Activated T-cell treated with anti-CD3 and anti-CD28 coated beads for 24 hours (primary cell): ENCODE measurements at regions not wholly inside any gene's neighbourhood (a gene's known extent, or its start where the extent isn't known, plus 50 kb on each side); places are given as distances from the start of the nearest gene placed in this dataset.

ENCODE experiments used
- DNase-seq: peaks from one replicate; pipeline ENCODE4 v3.0.0-alpha.2; 2020; ENCODE audit warnings: low read depth

- no peak for DNase-seq
These were observed 341.3 kb upstream of the SHH start for GRCh38 chr7:156153590-156153989.

- no peak for DNase-seq
These were observed 340.1 kb upstream of the SHH start for GRCh38 chr7:156152390-156152789.

DNA sequence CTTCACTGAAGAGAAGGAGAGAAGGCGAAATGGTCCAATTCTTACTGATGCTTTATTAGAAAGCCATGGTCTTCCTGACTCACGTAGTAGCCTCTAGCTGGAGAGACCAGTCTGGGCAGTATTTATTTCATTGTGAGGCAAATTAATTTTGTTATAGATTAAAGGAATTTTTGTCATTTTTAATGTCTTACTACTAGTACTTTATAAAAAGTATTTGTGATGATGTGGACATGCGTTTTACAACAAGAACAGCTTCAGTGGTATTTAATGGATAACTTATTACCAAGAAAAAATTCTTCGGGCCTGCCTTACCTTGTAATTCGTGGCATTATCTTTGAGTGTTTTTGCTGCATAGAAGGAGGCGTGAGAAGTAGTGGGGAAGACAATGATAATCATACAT, 339.4 kb upstream of the SHH start:
- DNase-seq, result no peak

- DNase-seq, result no peak
These were observed 338.8 kb upstream of the SHH start for GRCh38 chr7:156151078-156151477.

DNA sequence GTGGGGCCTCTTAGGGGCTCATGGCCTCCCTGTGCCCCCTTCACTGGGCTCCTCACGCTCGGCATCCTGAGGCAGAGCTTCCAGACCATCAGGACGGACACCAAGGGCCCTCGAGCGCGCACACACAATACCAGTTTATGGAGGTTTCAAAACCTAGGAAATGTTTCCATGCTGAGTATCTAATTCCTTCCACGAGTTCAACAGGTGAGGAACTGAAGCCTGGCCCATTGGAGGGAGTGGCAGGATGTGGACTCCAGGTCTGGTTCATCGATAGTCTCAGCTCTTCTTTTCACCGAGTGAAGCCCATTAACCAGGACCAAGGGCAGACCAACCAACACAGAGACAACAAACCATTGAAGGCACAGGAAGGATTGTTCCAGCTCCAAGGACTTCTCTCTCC, 336.7 kb upstream of the SHH start:
- DNase-seq, result no peak

DNA sequence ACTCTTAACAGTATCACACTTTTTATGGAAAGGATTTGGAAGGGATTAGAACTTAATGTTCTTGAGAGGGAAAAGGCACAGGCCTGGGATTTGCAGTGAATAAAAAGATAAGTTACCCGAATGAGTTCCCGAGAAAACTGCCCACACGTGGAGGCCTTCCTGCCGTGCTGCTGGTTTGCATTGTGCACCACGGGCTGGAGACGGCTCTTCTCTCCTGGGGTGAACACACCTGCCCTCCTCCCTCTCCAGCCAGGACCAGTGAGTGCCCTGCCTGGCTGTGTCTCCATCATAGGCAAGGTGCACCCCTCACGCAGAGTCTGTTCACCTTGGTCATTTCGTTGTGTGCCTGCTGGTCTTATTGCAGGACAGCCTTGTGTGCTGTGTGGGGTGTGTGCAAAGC, 336.3 kb upstream of the SHH start:
- no peak for DNase-seq

DNA sequence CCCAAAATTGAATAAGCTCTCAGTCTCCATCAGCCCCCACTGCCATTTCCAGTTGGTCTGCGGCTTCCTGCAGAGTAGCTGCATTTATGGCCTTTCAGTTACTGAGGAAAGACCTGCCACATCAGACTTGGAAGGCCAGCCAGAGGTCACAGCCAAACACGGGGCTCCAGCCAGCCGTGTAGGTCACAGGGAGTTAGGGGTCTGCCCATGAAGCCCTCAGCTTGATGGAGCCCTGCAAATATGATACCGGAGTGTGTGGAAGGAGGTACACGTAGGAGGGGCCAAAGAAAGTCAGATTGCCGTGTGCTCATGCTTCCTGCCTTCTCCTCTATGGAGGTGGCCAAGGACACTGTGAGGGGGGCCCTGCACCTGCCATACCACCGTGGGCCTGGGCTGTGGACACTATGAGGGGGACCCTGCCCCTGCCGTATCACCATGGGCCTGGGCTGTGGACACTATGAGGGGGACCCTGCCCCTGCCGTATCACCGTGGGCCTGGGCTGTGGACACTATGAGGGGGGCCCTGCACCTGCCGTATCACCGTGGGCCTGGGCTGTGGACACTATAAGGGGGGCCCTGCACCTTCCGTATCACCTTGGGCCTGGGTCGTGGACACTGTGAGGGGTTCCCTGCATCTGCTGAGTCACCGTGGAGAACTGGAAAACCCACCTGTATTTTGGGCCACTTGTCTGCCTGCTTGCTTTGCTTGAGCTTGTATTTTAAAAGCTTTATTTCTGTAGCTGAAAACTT, 335.7 kb upstream of the SHH start:
- DNase-seq, result no peak

DNA sequence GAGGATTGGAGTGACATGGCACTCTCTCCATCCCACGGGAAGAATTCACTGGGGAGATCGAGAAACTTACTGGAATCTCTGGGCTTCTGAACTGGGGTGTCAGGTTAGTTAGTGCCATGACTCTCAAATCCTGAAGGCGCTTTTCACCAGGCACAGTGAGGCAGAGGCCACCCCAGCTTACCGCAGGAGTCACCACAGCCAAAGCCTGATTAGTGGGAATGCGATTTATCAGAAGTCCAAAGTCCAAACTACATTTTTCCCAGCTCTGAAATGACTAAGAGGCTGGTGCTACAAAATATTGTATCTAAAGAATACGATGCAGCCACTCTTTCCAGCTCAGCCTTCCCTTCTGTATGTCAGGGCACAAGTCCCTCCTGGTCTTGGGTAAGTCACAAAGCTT, 334.8 kb upstream of the SHH start:
- no peak for DNase-seq

GRCh38 chr7:156145996-156146395, 333.7 kb upstream of the SHH start:
- DNase-seq, result no peak

DNA sequence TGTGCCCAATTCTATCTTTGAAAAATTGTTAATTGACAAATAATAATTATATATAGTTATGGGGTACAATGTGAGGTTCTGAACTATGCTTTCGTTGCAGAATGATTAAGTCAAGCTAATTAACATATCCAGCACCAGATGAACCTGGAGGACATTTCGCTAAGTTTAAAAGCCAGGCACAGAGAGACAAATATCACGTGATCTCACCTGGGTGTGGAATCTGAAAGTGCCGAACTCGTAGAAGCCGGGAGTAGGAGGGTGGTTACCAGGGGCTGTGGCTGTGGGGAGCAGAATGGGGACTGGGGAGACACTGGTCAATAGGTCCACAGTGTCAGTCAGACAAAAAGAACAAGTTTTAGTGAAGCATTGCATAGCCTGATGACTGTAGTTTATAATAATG, 332.9 kb upstream of the SHH start:
- DNase-seq, result no peak

GRCh38 chr7:156143683-156144082, 331.4 kb upstream of the SHH start:
- DNase-seq, result no peak

DNA sequence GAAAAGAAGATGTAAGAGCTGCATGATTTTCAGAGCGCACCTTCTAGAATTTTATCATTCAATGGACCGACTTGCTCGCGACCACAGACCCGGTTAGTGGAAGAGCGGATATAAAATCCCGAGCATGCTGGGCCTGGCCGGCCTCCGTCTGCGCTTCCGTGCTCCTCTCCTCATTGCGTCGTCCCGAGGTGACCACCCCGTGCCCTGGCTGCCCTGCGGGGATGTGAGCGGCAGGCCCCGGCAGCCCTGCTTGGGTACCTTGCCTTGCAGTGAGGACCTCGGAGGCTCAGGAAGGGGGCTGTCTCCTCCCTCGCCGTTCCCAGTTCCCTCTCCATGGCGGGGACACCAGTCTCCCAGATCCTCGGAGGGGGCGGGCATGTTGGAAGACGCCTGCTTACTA, 330.9 kb upstream of the SHH start:
- DNase-seq, result no peak

GRCh38 chr7:156141941-156142340, 329.7 kb upstream of the SHH start:
- no peak for DNase-seq

GRCh38 chr7:156140896-156141295, 328.6 kb upstream of the SHH start:
- no peak for DNase-seq

DNA sequence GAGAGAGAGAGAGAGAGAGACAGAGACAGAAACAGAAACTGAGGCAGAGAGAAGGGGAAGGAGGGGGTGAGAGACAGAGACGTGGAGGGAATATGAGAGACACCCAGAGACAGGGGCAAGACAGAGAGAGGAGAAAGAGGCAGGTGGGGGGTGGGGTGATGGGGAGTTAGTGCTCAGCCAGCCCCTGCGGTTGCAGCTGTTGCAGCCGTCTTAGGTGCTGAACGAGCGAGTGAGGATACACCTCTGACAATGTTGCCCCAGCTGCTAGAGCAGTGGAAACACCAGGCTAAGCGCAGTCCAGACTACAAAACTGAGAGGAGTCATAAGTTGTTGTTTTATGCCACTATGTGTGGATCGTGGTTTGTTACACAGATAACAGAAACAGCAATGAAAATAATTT, 328.2 kb upstream of the SHH start:
- no peak for DNase-seq

GRCh38 chr7:156139633-156140032, 327.4 kb upstream of the SHH start:
- no peak for DNase-seq

- no peak for DNase-seq
These were observed 326.8 kb upstream of the SHH start for GRCh38 chr7:156139112-156139511.

DNA sequence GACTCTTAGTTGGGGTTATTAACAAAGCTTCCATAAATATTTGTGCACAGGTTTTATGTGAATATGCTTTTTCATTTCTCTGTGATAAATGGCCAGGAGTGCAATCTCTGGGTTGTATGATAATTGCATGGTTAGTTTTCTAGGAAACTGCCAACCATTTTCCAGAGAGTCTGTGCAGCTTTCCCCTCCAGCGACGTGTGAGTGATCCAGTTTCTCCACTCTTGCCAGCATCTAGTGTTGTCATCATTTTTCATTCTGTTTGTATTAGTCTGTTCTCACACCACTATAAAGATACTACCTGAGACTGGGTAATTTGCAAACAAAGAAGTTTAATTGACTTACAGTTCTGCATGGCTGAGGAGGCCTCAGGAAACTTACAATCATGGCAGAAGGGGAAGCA, 319.6 kb upstream of the SHH start:
- no peak for DNase-seq

- DNase-seq, result no peak
These were observed 317.3 kb upstream of the SHH start for GRCh38 chr7:156129522-156129921.

DNA sequence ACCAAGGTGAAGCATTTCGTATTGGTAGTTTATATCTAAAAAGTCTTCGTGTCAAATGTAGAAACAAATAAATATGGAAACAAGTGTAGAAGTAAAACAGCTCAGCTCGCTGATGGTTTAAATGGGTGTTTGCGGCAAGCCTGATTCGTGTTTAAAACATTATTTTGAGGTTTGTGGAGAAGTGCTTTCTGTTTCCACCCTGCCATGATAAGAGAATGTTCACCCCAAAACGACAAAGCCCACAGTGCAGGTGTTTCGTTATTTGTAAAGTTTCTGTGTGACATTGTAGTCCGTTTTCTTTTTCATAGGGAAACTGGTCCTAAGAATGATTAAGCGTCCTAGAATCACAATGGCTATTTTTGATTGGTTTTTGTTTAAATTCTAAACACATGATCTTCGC, 316.2 kb upstream of the SHH start:
- no peak for DNase-seq

DNA sequence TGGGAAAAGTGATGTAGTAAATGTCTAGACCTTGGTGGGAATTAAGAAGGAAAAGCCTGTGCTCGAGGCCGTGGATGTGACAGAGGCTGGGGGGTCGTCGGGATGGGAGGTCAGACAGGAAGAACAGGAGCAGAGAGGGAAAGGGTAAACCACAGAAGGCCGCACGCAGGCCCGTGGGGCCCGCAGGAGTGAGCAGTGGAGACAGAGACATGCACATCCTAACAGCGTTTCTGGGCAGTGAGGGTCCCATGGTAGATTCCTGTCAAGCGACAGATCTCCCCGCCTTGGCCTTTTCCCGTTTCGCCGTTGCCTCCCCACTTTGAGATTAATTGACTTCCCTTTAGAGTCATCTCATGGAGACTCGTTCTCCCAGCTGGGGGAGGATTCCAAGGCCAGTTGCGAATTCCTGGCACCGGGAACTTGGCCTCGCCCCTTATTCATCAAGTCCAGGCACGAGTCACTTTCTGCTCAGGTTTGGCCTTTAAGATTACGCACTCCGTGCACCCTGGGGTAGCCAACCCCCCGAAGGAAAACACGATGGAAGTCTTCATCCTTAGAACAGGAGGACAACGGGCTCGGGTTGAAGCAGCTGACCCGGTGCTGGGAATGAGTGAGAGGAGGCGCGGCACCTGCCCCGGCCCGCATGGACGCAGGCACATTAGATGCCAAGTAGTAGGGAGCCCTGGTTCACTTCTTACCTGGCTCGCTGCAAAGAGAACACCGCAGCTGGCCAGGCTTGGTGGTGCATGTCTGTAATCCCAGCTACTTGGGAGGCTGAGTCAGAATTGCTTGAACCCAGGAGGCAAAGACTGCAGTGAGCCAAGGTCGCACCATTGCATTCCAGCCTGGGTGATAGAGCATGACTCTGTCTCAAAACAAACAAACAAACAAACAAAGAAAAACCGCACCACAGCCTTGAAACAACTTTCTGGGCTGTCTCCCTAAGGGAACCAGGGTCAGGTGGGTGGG, 315.2 kb upstream of the SHH start:
- no peak for DNase-seq

GRCh38 chr7:156125841-156126730, 313.8 kb upstream of the SHH start:
- no peak for DNase-seq
